ENCODE measurements at regions not wholly inside any gene's neighbourhood (a gene's known extent, or its start where the extent isn't known, plus 50 kb on each side); places are given as distances from the start of the nearest gene placed in this dataset.

GRCh38 chr22:48439560-48440135, 1388.0 kb downstream of the BRD1 start:
- Histone ChIP-seq H3K4me1 (no peaks in the 10 kb centered on the region), H3K4me3 (no peak overlapping the region), H3K9me3 (no peaks in the 10 kb centered on the region), H3K27ac (no peak overlapping the region), H3K27me3 (no peaks in the 10 kb centered on the region), H3K36me3 (no peaks in the 10 kb centered on the region)
- DNase-seq: no peak
- TF ChIP-seq POLR2AphosphoS5 (IDR thresholded peaks at IDR 0.05) (no peak), EP300 (IDR thresholded peaks at IDR 0.05) (no peak), POLR2A (IDR thresholded peaks at IDR 0.05) (no peak)
- TF ChIP-seq, protein P1, sequence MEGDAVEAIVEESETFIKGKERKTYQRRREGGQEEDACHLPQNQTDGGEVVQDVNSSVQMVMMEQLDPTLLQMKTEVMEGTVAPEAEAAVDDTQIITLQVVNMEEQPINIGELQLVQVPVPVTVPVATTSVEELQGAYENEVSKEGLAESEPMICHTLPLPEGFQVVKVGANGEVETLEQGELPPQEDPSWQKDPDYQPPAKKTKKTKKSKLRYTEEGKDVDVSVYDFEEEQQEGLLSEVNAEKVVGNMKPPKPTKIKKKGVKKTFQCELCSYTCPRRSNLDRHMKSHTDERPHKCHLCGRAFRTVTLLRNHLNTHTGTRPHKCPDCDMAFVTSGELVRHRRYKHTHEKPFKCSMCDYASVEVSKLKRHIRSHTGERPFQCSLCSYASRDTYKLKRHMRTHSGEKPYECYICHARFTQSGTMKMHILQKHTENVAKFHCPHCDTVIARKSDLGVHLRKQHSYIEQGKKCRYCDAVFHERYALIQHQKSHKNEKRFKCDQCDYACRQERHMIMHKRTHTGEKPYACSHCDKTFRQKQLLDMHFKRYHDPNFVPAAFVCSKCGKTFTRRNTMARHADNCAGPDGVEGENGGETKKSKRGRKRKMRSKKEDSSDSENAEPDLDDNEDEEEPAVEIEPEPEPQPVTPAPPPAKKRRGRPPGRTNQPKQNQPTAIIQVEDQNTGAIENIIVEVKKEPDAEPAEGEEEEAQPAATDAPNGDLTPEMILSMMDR (IDR thresholded peaks at IDR 0.05): no peak
- WGBS, 2 donors: 76 to 85% methylated on average over 10 of the region's 10 CpGs
- intact Hi-C loops (cut with DNase I): no loop called here

GRCh38 chr22:48438800-48439559, 1388.7 kb downstream of the BRD1 start:
- no peak for DNase-seq
- H3K4me3 ChIP-seq: no peak overlapping the region
- WGBS, 2 donors: 56 to 68% methylated on average over 19 of the region's 19 CpGs
- no peaks in the 10 kb centered on the region for H3K27me3 ChIP-seq
- intact Hi-C loops (cut with DNase I): no loop called here
- no peaks in the 10 kb centered on the region for H3K4me1 ChIP-seq
- no peaks in the 10 kb centered on the region for H3K36me3 ChIP-seq
- no peaks in the 10 kb centered on the region for H3K9me3 ChIP-seq
- TF ChIP-seq POLR2AphosphoS5 (IDR thresholded peaks at IDR 0.05): no peak
- no peak for TF ChIP-seq POLR2A (IDR thresholded peaks at IDR 0.05)
- TF ChIP-seq, protein P1 (IDR thresholded peaks at IDR 0.05): no peak
- TF ChIP-seq EP300 (IDR thresholded peaks at IDR 0.05): no peak
- H3K27ac ChIP-seq: no peak overlapping the region

GRCh38 chr22:48438096-48438495, 1389.6 kb downstream of the BRD1 start:
- H3K27me3 ChIP-seq: no peaks in the 10 kb centered on the region
- TF ChIP-seq EP300 (IDR thresholded peaks at IDR 0.05) (no peak), POLR2AphosphoS5 (IDR thresholded peaks at IDR 0.05) (no peak), POLR2A (IDR thresholded peaks at IDR 0.05) (no peak)
- TF ChIP-seq, protein P1 (IDR thresholded peaks at IDR 0.05): no peak
- DNase-seq: no peak
- H3K27ac ChIP-seq: no peak overlapping the region
- no peaks in the 10 kb centered on the region for H3K4me1 ChIP-seq
- no peaks in the 10 kb centered on the region for H3K9me3 ChIP-seq
- 85 to 89% methylated on average over 13 of the region's 13 CpGs for WGBS, 2 donors
- H3K4me3 ChIP-seq: no peak overlapping the region
- intact Hi-C loops (cut with DNase I): no loop called here
- no peaks in the 10 kb centered on the region for H3K36me3 ChIP-seq

GRCh38 chr22:48436201-48436931, 1391.3 kb downstream of the BRD1 start:
- intact Hi-C loops (cut with DNase I): no loop called here
- TF ChIP-seq POLR2AphosphoS5 (IDR thresholded peaks at IDR 0.05) (no peak), POLR2A (IDR thresholded peaks at IDR 0.05) (no peak), EP300 (IDR thresholded peaks at IDR 0.05) (no peak)
- TF ChIP-seq, protein P1 (IDR thresholded peaks at IDR 0.05): no peak
- Histone ChIP-seq H3K4me1 (no peaks in the 10 kb centered on the region), H3K27me3 (no peaks in the 10 kb centered on the region), H3K9me3 (no peaks in the 10 kb centered on the region), H3K27ac (no peak overlapping the region), H3K4me3 (no peak overlapping the region), H3K36me3 (no peaks in the 10 kb centered on the region)
- WGBS, 2 donors: 79 to 81% methylated on average over 17 of the region's 17 CpGs
- no peak for DNase-seq
